Stimulated activated CD4-positive, alpha-beta T cell treated with anti-CD3 and anti-CD28 coated beads, Interleukin-4, amount 100 ng/mL, for 1 hour (primary cell): ENCODE measurements at regions not wholly inside any gene's neighbourhood (a gene's known extent, or its start where the extent isn't known, plus 50 kb on each side); places are given as distances from the start of the nearest gene placed in this dataset.

Experiments used
- DNase-seq: peaks from one replicate; pipeline ENCODE4 v3.0.0-alpha.2; 2020

- DNase-seq = no peak
Observed at GRCh38 chr10:29131952-29132547, 156.8 kb upstream of the LYZL1 start.

GRCh38 chr10:29132551-29133111 is 156.2 kb upstream of the LYZL1 start:
- DNase-seq = no peak

- DNase-seq = no peak
Observed at GRCh38 chr10:29135337-29135736, 153.5 kb upstream of the LYZL1 start.

GRCh38 chr10:29136411-29136810 is 152.5 kb upstream of the LYZL1 start:
- no peak for DNase-seq

GRCh38 chr10:29140151-29140550 is 148.7 kb upstream of the LYZL1 start:
- DNase-seq = no peak

- no peak for DNase-seq
Observed at GRCh38 chr10:29140991-29141390, 147.9 kb upstream of the LYZL1 start.

GRCh38 chr10:29141761-29142160 is 147.1 kb upstream of the LYZL1 start:
- no peak for DNase-seq

GRCh38 chr10:29142516-29143314 is 146.2 kb upstream of the LYZL1 start:
- no peak for DNase-seq

- no peak for DNase-seq
Observed at GRCh38 chr10:29144126-29144525, 144.7 kb upstream of the LYZL1 start.

GRCh38 chr10:29146311-29147100 is 142.4 kb upstream of the LYZL1 start:
- no peak for DNase-seq

- DNase-seq = no peak
Observed at GRCh38 chr10:29150010-29150409, 138.9 kb upstream of the LYZL1 start.

- no peak for DNase-seq
Observed at GRCh38 chr10:29151005-29151404, 137.9 kb upstream of the LYZL1 start.

GRCh38 chr10:29157321-29157720 is 131.5 kb upstream of the LYZL1 start:
- DNase-seq = no peak

GRCh38 chr10:29158066-29158465 is 130.8 kb upstream of the LYZL1 start:
- DNase-seq = no peak

GRCh38 chr10:29160150-29160617 is 128.7 kb upstream of the LYZL1 start:
- DNase-seq = no peak

GRCh38 chr10:29163746-29164145 is 125.1 kb upstream of the LYZL1 start:
- DNase-seq = no peak

- DNase-seq = no peak
Observed at GRCh38 chr10:29166713-29167112, 122.2 kb upstream of the LYZL1 start.

GRCh38 chr10:29169021-29169420 is 119.8 kb upstream of the LYZL1 start:
- DNase-seq = no peak

GRCh38 chr10:29171717-29172116 is 117.2 kb upstream of the LYZL1 start:
- DNase-seq = no peak

GRCh38 chr10:29174389-29174788 is 114.5 kb upstream of the LYZL1 start:
- DNase-seq = no peak

GRCh38 chr10:29176845-29177832 is 111.7 kb upstream of the LYZL1 start:
- DNase-seq = no peak

GRCh38 chr10:29181936-29182335 is 106.9 kb upstream of the LYZL1 start:
- no peak for DNase-seq
